Stomach smooth muscle (tissue), 2 donors: ENCODE measurements at regions not wholly inside any gene's neighbourhood (a gene's known extent, or its start where the extent isn't known, plus 50 kb on each side); places are given as distances from the start of the nearest gene placed in this dataset.
"Not testable (repeated sequence)": the region's sequence is repeated elsewhere in the genome, so short reads cannot be mapped to it uniquely, and the experiment has no call there.

ENCODE experiments used
- H3K27ac ChIP-seq: one replicate; pipeline ENCODE4 v1.7.0; 2013; ENCODE audit warnings: mild to moderate bottlenecking, low read length, inconsistent platforms
- H3K27me3 ChIP-seq, 2 donors: one replicate each; pipeline ENCODE4 v1.7.0; 2013; ENCODE audit warnings: low read length in 2 of 2; ENCODE audit not compliant: insufficient read depth in 2 of 2, control insufficient read depth in 1 of 2
- H3K36me3 ChIP-seq, 2 donors: one replicate each; pipeline ENCODE4 v1.7.0; 2013; ENCODE audit warnings: low read length in 2 of 2; ENCODE audit not compliant: control insufficient read depth in 2 of 2, insufficient read depth in 2 of 2
- H3K4me1 ChIP-seq: one replicate; pipeline ENCODE4 v1.7.0; 2013; ENCODE audit warnings: low read length; ENCODE audit not compliant: control insufficient read depth, insufficient read depth
- H3K4me3 ChIP-seq, 2 donors: one replicate each; pipeline ENCODE4 v1.7.0; 2013; ENCODE audit warnings: low read length in 2 of 2
- H3K9ac ChIP-seq, 2 donors: one replicate each; pipeline ENCODE4 v1.7.0; 2013; ENCODE audit warnings: low read length in 2 of 2, mild to moderate bottlenecking in 1 of 2
- H3K9me3 ChIP-seq, 2 donors: one replicate each; pipeline ENCODE4 v1.7.0; 2013; ENCODE audit warnings: low read length in 2 of 2; ENCODE audit not compliant: control insufficient read depth in 2 of 2
- donor health status: healthy.
- donor health status: Pancreatic carcinoma.

- not testable (repeated sequence) for H3K27me3 ChIP-seq, H3K9me3 ChIP-seq, H3K9ac ChIP-seq, H3K27ac ChIP-seq, H3K36me3 ChIP-seq, H3K4me3 ChIP-seq, H3K4me1 ChIP-seq
Measured at GRCh38 chr1:66424530-66424929, 109.4 kb upstream of the SGIP1 start.

DNA sequence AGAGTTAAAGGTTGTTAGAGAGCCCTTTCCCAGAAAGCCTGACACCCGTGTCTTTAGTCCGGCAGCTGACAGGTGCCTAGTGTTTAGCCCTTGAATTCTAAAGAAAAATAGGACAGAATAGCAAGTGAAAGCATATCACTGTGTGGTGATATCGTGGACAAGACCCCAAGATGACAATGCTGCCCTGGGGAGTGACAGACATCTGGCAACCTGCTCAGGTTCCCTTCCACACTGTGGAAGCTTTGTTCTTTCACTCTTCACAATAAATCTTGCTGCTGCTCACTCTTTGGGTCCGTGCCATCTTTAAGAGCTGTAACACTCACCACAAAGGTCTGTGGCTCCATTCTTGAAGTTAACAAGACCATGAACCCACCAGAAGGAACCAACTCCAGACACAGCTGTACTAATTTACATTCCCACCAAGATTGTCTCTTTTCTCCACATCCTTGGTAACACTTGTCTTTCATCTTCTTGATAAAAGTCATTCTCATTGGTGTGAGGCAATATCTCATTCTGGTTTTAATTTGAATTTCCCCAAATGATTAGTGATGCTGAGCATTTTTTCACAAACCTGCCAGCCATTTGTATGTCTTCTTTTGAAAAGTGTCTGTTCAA lies 107.6 kb upstream of the SGIP1 start:
- peaks cover 7 to 8% of the 10 kb centered on the region in 2 donors for H3K9me3 ChIP-seq
- H3K27me3 ChIP-seq = no peaks in the 10 kb centered on the region
- no peak overlapping the region for H3K4me3 ChIP-seq
- H3K27ac ChIP-seq = no peak overlapping the region
- H3K4me1 ChIP-seq = no peaks in the 10 kb centered on the region
- no peak overlapping the region for H3K9ac ChIP-seq
- no peaks in the 10 kb centered on the region for H3K36me3 ChIP-seq

DNA sequence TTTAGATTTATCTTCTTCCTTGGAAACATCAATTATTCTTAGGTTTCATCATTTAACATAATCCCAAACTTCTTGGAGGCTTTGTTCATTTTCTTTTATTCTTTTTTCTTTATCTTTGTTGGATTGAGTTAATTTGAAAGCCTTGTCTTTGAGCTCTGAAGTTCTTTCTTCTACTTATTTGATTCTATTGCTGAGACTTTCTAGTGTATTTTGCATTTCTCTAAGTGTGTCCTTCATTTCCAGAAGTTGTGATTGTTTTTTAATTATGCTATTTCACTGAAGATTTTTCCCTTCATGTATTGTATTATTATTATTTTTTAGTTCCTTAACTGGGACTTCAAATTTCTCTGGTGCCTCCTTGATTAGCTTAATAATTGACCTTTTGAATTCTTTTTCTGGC lies 103.1 kb upstream of the SGIP1 start:
- not testable (repeated sequence) for H3K27me3 ChIP-seq, H3K4me3 ChIP-seq

GRCh38 chr1:66431999-66432398 lies 102.0 kb upstream of the SGIP1 start:
- Histone ChIP-seq H3K4me3 (no peak overlapping the region), H3K27me3 (no peaks in the 10 kb centered on the region), H3K4me1 (no peaks in the 10 kb centered on the region), H3K27ac (no peak overlapping the region), H3K9me3 (peaks cover 12 to 18% of the 10 kb centered on the region in 2 donors), H3K9ac (no peak overlapping the region), H3K36me3 (no peaks in the 10 kb centered on the region)

More for the DNA sequence above, 103.1 kb upstream of the SGIP1 start:
- peaks cover 12 to 18% of the 10 kb centered on the region in 2 donors for H3K9me3 ChIP-seq
- H3K9ac ChIP-seq, H3K27ac ChIP-seq, H3K4me1 ChIP-seq, H3K36me3 ChIP-seq: not testable (repeated sequence)

DNA sequence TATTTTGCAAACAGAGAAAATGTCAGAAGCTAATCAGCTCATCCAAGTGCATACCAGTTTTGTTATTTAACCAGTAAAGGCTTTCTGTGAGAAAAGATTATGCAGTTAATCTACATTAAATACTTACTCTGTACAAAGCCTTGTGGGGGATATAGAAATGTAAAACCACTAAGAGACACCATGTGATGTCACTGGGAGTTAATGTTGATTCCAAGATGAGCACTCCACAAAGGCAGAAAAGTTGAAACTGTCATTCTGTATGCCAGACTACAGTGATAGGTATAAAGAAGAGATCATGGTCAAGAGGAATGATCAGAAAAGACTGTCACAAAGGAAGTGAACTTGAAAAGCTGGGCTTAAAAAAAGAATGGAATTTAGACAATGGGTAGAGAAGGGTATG lies 100.3 kb upstream of the SGIP1 start:
- Histone ChIP-seq H3K36me3 (no peaks in the 10 kb centered on the region), H3K27me3 (no peaks in the 10 kb centered on the region), H3K27ac (no peak overlapping the region), H3K9ac (no peak overlapping the region), H3K9me3 (peaks cover 4 to 14% of the 10 kb centered on the region in 2 donors), H3K4me1 (no peaks in the 10 kb centered on the region), H3K4me3 (no peak overlapping the region)

GRCh38 chr1:66434096-66434495 lies 99.9 kb upstream of the SGIP1 start:
- peaks cover 4 to 14% of the 10 kb centered on the region in 2 donors for H3K9me3 ChIP-seq
- H3K27ac ChIP-seq = no peak overlapping the region
- H3K4me1 ChIP-seq = no peaks in the 10 kb centered on the region
- H3K9ac ChIP-seq = no peak overlapping the region
- H3K27me3 ChIP-seq = no peaks in the 10 kb centered on the region
- H3K36me3 ChIP-seq = no peaks in the 10 kb centered on the region
- no peak overlapping the region for H3K4me3 ChIP-seq

GRCh38 chr1:66435541-66435940 lies 98.4 kb upstream of the SGIP1 start:
- no peak overlapping the region for H3K9ac ChIP-seq
- no peaks in the 10 kb centered on the region for H3K4me1 ChIP-seq
- no peak overlapping the region for H3K27ac ChIP-seq
- H3K27me3 ChIP-seq = no peaks in the 10 kb centered on the region
- peaks cover 4 to 14% of the 10 kb centered on the region in 2 donors for H3K9me3 ChIP-seq
- no peaks in the 10 kb centered on the region for H3K36me3 ChIP-seq
- H3K4me3 ChIP-seq = no peak overlapping the region

DNA sequence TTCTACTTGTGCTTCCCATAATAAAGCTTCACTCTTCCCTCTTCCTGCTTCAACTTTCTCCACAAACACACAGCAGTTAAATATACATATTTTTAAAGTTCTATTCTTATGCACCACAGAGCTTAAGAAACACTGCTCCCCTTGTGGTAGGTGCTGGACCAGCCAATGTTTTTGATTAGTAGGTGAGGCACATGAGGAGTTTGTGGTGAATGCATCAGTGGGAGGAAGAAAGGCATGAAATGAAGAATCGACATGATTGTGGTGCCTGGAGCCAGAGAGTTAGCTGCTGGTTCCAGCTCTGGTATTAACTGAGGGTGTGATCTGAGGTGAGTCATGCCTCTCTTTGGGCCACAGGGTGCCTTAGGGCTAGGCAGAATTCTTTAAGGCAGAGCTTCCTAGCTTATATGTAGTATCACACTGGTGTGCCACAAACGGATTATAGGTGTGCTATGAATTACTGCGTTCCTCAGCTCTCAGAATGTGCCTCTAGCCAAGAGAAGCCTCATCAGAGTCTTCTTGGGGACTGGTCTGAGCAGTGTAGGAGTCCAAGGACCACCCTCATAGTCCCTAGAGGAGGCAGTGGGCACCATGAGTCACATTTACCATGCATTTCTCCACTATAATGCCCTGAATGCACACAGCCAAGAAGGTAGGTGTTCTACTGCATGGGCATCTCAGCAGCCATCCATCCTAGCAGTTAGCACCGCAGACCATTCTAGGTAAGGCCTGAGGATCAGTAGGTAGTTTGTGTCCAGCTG lies 97.4 kb upstream of the SGIP1 start:
- Histone ChIP-seq H3K9ac (no peak overlapping the region), H3K27ac (no peak overlapping the region), H3K36me3 (no peaks in the 10 kb centered on the region), H3K4me1 (no peaks in the 10 kb centered on the region), H3K4me3 (no peak overlapping the region), H3K9me3 (peaks cover 3 to 8% of the 10 kb centered on the region in 2 donors), H3K27me3 (no peaks in the 10 kb centered on the region)

GRCh38 chr1:66437136-66437401 lies 96.9 kb upstream of the SGIP1 start:
- no peak overlapping the region for H3K27ac ChIP-seq
- peaks cover 0 to 4% of the 10 kb centered on the region in 2 donors for H3K9me3 ChIP-seq
- H3K9ac ChIP-seq = no peak overlapping the region
- no peaks in the 10 kb centered on the region for H3K4me1 ChIP-seq
- H3K4me3 ChIP-seq = no peak overlapping the region
- no peaks in the 10 kb centered on the region for H3K27me3 ChIP-seq
- no peaks in the 10 kb centered on the region for H3K36me3 ChIP-seq

DNA sequence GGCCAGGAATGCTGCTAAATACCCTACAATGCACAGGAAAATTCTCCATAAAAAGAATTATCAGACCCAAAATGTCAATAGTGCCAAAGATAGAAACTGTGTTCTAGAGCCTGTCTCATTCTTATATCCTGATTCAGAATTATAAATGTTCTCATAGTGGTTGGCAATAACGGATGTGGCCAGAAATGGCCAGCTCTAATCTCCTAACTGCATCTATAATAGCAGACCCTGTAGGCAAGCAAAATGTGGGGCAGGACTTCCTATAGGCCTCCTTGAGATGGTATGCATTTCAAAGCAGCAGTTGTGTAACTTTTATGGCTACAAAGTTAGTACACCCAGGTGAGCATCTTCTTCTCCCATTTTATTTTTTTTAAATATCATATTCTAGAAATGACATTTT lies 95.9 kb upstream of the SGIP1 start:
- H3K27ac ChIP-seq = no peak overlapping the region
- H3K9me3 ChIP-seq = no peaks in the 10 kb centered on the region
- no peak overlapping the region for H3K9ac ChIP-seq
- H3K4me1 ChIP-seq = no peaks in the 10 kb centered on the region
- no peaks in the 10 kb centered on the region for H3K36me3 ChIP-seq
- H3K4me3 ChIP-seq = no peak overlapping the region
- no peaks in the 10 kb centered on the region for H3K27me3 ChIP-seq

- H3K36me3 ChIP-seq = no peaks in the 10 kb centered on the region
- no peaks in the 10 kb centered on the region for H3K4me1 ChIP-seq
- H3K27ac ChIP-seq = no peak overlapping the region
Measured at GRCh38 chr1:66438501-66438900, 95.5 kb upstream of the SGIP1 start.

More at GRCh38 chr1:66438501-66438900, 95.5 kb upstream of the SGIP1 start:
- Histone ChIP-seq H3K9ac (no peak overlapping the region), H3K27me3 (no peaks in the 10 kb centered on the region), H3K9me3 (no peaks in the 10 kb centered on the region), H3K4me3 (no peak overlapping the region)
